Mucosa of descending colon (tissue), 3 donors: ENCODE measurements at regions not wholly inside any gene's neighbourhood (a gene's known extent, or its start where the extent isn't known, plus 50 kb on each side); places are given as distances from the start of the nearest gene placed in this dataset.

ENCODE experiments used
- ATAC-seq: fragments of 200-7000 bp; cut with Tn5 transposase; one replicate; pipeline ENCODE4 v1.9.1; 2020; ENCODE audit warnings: mild to moderate bottlenecking, moderate library complexity
- DNase-seq, 3 donors: peaks; one replicate each; pipeline ENCODE4 v3.0.0-alpha.2; 2020
- H3K36me3 ChIP-seq: fragments of 200-600 bp; one replicate; pipeline ENCODE4 v1.8.0; 2021; ENCODE audit warnings: low read depth, mild to moderate bottlenecking
- H3K4me1 ChIP-seq: fragments of 200-600 bp; one replicate; pipeline ENCODE4 v1.8.0; 2021; ENCODE audit warnings: low read depth, mild to moderate bottlenecking
- H3K4me3 ChIP-seq: fragments of 200-600 bp; one replicate; pipeline ENCODE4 v1.8.0; 2021; ENCODE audit warnings: mild to moderate bottlenecking
- H3K9me3 ChIP-seq: fragments of 200-600 bp; one replicate; pipeline ENCODE4 v1.8.0; 2021; ENCODE audit warnings: mild to moderate bottlenecking
- intact Hi-C, 2 donors: fragments of 100-400 bp; cut with DNase I in 1 of 2; cut with micrococcal nuclease in 1 of 2; formaldehyde crosslinking; loops; one replicate each; pipeline versions ENCODE4 v1.11.0 to v1.11.1; 2022; cut with DNase I, micrococcal nuclease
- TF ChIP-seq, protein P1 (sequence below): fragments of 200-600 bp; IDR thresholded peaks from one replicate; pipeline ENCODE4 v1.8.0; 2022; ENCODE audit warnings: antibody characterized with exemption, mild to moderate bottlenecking
- donor health status: DM: no; HTN: no; CAD: no; lungs with moderate emphysema.
- donor health status: DM: no; HTN: no; CAD: no.
- donor health status: DM: no; HTN: yes; CAD: no.

DNA sequence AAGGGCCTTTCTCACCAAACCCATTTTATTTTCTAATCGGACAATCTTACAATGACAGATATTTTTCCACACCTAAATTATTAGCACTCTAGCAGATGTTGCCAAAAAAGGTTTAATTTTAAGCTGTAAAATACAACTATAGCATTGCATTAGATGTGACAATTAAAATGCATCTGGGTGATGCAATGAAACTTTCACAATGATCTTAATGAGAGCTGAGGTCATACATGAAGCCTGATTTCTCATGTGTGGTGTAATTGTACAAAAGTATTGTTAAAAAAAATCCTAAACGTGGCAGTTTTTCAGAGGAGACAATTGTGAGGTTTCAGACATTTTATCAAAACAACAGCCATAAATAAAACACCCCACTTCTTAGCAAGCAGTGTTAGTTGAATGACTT lies 606.0 kb downstream of the HDGFL1 start:
- Histone ChIP-seq H3K9me3 (no peaks in the 10 kb centered on the region), H3K36me3 (no peaks in the 10 kb centered on the region), H3K4me3 (no peak overlapping the region), H3K4me1 (no peaks in the 10 kb centered on the region)
- TF ChIP-seq, protein P1, sequence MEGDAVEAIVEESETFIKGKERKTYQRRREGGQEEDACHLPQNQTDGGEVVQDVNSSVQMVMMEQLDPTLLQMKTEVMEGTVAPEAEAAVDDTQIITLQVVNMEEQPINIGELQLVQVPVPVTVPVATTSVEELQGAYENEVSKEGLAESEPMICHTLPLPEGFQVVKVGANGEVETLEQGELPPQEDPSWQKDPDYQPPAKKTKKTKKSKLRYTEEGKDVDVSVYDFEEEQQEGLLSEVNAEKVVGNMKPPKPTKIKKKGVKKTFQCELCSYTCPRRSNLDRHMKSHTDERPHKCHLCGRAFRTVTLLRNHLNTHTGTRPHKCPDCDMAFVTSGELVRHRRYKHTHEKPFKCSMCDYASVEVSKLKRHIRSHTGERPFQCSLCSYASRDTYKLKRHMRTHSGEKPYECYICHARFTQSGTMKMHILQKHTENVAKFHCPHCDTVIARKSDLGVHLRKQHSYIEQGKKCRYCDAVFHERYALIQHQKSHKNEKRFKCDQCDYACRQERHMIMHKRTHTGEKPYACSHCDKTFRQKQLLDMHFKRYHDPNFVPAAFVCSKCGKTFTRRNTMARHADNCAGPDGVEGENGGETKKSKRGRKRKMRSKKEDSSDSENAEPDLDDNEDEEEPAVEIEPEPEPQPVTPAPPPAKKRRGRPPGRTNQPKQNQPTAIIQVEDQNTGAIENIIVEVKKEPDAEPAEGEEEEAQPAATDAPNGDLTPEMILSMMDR: no peak
- ATAC-seq (no peak), DNase-seq (no peak)
- intact Hi-C loops: no loop called here

DNA sequence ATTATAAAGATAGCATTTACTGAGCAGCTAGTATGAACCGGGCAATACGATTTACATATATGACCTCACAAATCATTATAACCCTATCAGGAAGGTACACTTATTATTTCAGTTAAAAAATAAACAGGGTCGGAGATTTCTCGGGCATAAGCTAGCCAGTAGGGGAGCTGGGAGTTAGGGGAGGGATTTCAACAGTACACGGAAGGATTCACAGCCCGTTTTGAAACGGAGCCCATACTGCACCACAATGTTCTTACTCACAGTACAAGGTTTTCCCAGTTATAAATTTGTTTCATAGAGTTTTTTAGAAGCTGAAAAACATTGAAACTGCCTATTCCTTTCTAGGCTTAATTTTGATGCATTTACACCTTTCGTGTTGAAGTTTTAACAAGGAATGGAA lies 607.1 kb downstream of the HDGFL1 start:
- Histone ChIP-seq H3K36me3 (no peaks in the 10 kb centered on the region), H3K9me3 (no peaks in the 10 kb centered on the region), H3K4me3 (no peak overlapping the region), H3K4me1 (no peaks in the 10 kb centered on the region)
- DNase-seq (no peak), ATAC-seq (no peak)
- intact Hi-C loops: no loop called here
- TF ChIP-seq, protein P1: no peak

DNA sequence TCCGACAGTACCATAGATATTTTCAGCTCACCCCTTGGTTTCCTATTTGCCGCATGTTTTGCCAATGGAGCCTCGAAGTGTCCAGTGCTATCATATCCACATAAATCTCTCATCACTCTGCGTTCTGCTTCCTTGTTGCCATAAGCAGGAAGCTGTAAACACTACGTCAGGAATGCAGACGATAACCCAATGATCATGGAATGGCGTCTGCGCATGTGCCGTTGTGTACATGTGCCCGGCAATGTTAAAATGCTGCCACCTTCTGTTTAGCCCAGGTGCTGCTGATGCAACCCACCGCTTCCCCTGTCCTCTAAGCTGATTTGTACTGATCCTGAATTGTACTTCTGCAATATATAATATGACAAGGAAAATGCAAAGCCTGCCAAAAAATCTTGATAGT lies 607.5 kb downstream of the HDGFL1 start:
- Histone ChIP-seq H3K9me3 (no peaks in the 10 kb centered on the region), H3K4me1 (no peaks in the 10 kb centered on the region), H3K4me3 (no peak overlapping the region), H3K36me3 (no peaks in the 10 kb centered on the region)
- DNase-seq (no peak), ATAC-seq (no peak)
- TF ChIP-seq, protein P1: no peak
- intact Hi-C loops: no loop called here

DNA sequence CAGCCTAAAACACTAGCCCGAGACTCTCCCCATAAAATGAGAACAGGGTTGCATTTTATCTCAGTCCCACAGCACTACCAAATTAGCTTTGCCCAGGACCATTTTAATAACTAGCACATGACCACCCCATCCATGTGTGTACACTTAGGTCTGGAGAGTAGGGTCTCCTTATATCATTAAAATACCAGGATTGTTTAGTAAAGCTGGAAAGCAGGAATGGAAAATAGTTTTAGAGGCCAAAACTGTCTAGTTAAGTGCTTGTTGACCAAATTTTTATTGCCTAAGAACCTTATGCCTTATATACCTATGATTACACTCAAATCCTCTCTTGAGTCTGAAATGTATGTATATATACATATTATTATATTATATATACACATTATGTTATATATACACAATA lies 608.4 kb downstream of the HDGFL1 start:
- intact Hi-C loops: no loop called here
- no peaks in the 10 kb centered on the region for H3K4me1 ChIP-seq

DNA sequence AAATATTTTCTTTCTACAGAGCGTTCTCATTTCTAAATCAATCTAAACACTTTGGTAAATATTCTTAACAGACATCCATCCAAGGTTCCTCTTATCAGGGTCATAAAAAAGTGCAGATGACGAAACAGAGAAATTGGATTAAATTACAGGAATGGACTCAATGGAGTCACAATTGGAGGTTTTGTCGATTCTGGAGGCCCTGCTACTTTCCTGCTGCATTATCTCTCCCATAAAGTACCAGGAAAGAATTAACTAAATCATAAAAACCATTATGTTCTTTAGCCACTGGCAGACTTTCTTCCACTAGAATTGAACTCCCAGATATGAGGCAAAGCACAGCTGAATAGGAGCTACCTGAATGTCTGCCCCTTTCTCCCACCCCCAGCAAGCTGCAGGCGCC lies 610.6 kb downstream of the HDGFL1 start:
- H3K4me3 ChIP-seq: no peak overlapping the region
- H3K4me1 ChIP-seq: no peaks in the 10 kb centered on the region
- intact Hi-C loops: no loop called here
- DNase-seq (no peak), ATAC-seq (no peak)
- no peaks in the 10 kb centered on the region for H3K36me3 ChIP-seq
- no peaks in the 10 kb centered on the region for H3K9me3 ChIP-seq
- TF ChIP-seq, protein P1: no peak

More for the DNA sequence above, 608.4 kb downstream of the HDGFL1 start:
- Histone ChIP-seq H3K9me3 (no peaks in the 10 kb centered on the region), H3K4me3 (no peak overlapping the region), H3K36me3 (no peaks in the 10 kb centered on the region)
- DNase-seq: no peak
- no peak for ATAC-seq
- TF ChIP-seq, protein P1: no peak

DNA sequence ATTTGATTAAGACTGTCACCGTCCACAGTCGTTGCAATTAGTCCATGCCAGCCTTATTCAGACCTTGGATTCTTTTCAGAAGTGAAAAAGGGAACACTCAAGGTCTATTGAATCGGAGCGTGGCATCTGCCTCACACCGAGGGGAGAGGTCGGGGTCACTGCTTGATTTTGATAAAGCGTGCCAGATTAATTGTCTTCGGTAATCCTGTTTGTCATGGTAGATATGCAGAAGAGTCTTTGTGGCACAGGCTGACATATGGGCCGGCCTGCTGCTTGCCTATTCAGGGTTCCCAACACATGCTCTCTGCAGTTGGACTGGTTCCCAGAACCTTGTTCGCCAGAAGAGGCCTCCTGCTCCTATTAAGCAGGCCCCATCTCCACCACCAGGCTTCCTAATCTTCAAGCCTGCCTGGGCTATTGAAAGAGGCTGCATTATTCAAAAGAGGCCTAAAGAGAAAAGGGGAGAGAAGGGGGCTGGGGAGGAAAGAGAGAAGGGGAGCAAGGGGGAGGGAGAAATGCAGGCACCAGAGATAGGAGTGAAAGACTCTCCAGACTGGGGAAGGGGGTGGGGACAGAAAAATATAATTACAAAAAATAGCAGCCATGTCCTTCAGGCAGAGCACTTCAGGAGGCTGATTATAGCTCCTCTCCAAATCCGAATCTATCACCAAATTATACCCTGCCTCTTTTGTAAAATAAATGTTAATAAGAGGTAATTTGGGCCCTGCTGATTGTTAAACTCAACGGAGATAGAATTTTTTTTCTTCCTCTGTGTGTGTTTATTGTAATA lies 611.3 kb downstream of the HDGFL1 start:
- TF ChIP-seq, protein P1: no peak
- H3K36me3 ChIP-seq: no peaks in the 10 kb centered on the region
- peak in 1 of 3 donors; percentile 28 for DNase-seq
- H3K4me1 ChIP-seq: no peaks in the 10 kb centered on the region
- intact Hi-C loops: no loop called here
- no peak for ATAC-seq
- no peak overlapping the region for H3K4me3 ChIP-seq
- no peaks in the 10 kb centered on the region for H3K9me3 ChIP-seq
